Thyroid gland (tissue), 4 donors: ENCODE measurements at regions not wholly inside any gene's neighbourhood (a gene's known extent, or its start where the extent isn't known, plus 50 kb on each side); places are given as distances from the start of the nearest gene placed in this dataset.

Source experiments
- POLR2A ChIP-seq, 2 donors: fragments of 450-650 bp; IDR thresholded peaks; one replicate each; pipeline ENCODE4 v1.6.1; 2017; ENCODE audit warnings: antibody characterized with exemption in 2 of 2, mild to moderate bottlenecking in 2 of 2, moderate library complexity in 1 of 2
- TF ChIP-seq, protein P1 (sequence below), 6 experiments: fragments of 200-600 bp in 3 of 6; fragments of 450-650 bp in 3 of 6; sonication (generic) in 3 of 6; IDR thresholded peaks; one replicate each; pipeline ENCODE4 v1.5.1; 2016 to 2019; ENCODE audit warnings: antibody characterized with exemption in 6 of 6, mild to moderate bottlenecking in 2 of 6, inconsistent platforms in 1 of 6, moderate library complexity in 1 of 6

DNA sequence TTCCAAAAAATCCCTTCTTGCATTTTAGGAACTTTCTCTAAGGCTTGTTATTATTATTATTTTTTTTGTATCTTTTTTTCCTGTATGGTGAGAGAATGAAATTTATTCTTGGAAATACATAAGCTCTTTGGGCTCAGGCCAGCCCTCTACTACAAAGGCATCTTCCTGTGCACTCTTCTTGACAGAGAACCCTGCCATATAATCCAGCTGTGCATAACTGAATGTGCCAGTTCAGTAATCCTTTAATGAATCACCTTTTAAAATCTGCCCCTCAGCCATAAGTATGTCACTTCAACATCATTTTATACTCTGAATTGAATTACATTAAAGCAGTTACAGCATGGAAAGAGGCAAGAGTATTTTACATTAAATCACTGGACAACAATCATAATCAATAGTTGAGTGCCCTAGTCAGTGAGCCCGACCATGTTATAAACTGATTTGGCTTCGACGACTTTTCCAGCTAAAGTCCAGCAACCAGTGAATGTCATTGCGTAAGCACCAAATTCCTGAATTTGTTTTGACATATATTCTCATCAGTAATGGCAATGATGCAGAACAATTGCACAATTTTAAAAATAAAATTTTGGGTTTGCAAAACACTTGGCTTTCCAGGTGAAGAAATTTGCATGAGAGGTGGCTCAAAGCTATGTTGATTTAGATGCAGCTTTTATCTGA is 59.2 kb upstream of the KCNK2 start:
- TF ChIP-seq, protein P1, sequence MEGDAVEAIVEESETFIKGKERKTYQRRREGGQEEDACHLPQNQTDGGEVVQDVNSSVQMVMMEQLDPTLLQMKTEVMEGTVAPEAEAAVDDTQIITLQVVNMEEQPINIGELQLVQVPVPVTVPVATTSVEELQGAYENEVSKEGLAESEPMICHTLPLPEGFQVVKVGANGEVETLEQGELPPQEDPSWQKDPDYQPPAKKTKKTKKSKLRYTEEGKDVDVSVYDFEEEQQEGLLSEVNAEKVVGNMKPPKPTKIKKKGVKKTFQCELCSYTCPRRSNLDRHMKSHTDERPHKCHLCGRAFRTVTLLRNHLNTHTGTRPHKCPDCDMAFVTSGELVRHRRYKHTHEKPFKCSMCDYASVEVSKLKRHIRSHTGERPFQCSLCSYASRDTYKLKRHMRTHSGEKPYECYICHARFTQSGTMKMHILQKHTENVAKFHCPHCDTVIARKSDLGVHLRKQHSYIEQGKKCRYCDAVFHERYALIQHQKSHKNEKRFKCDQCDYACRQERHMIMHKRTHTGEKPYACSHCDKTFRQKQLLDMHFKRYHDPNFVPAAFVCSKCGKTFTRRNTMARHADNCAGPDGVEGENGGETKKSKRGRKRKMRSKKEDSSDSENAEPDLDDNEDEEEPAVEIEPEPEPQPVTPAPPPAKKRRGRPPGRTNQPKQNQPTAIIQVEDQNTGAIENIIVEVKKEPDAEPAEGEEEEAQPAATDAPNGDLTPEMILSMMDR (IDR thresholded peaks at IDR 0.05): no peak
- TF ChIP-seq POLR2A (IDR thresholded peaks at IDR 0.05): no peak
